GM12878 (cell line): ENCODE measurements at regions not wholly inside any gene's neighbourhood (a gene's known extent, or its start where the extent isn't known, plus 50 kb on each side); places are given as distances from the start of the nearest gene placed in this dataset.

Experiments
- ATAC-seq: fragments of 200-7000 bp; cut with Tn5 transposase; 3 replicates; pipeline ENCODE4 v1.9.1; 2020; ENCODE audit warnings: mild to moderate bottlenecking, moderate library complexity
- BruUV-seq: library from RNA; stranded (reverse); fragments of 400-500 nt; replicated peaks from 2 replicates; lab custom pipeline; 2021; lab: Mats Ljungman, UMichigan
- CTCF ChIA-PET: fragments of 300-600 bp; sonication (Branson Sonifier 250); formaldehyde crosslinking; extraction: SDS; loops from one replicate; lab custom pipeline; 2021; ENCODE audit warnings: inconsistent platforms; lab: Yijun Ruan, JAX
- POLR2A ChIA-PET: fragments of 350-600 bp; formaldehyde crosslinking; extraction: SDS; loops from one replicate; lab custom pipeline; 2021; ENCODE audit warnings: inconsistent platforms; lab: Charles Lee
- RAD21 ChIA-PET: fragments of 300-600 bp; sonication (Branson Sonifier 250); formaldehyde crosslinking; loops from one replicate; lab custom pipeline; 2023; ENCODE audit warnings: antibody characterized with exemption; ENCODE audit not compliant: unreplicated experiment; lab: Charles Lee
- SMC1A ChIA-PET: fragments of 300-600 bp; sonication (Branson Sonifier 250); formaldehyde crosslinking; loops from one replicate; lab custom pipeline; 2023; ENCODE audit not compliant: unreplicated experiment, uncharacterized antibody; lab: Charles Lee
- DNase-seq: peaks from one replicate; pipeline ENCODE4 v3.0.0-alpha.2; 2011; ENCODE audit warnings: low read depth, low spot score
- FAIRE-seq: peaks from 3 replicates; lab custom pipeline; 2011; peaks lifted over from hg19 to GRCh38; lab: Jason Lieb, UNC
- H2AFZ ChIP-seq: 2 replicates; pipeline ENCODE4 v1.6.0; 2011; ENCODE audit warnings: low read depth, low read length, control low read depth; ENCODE audit not compliant: control insufficient read depth
- H3K27ac ChIP-seq: 2 replicates; pipeline ENCODE4 v1.5.1; 2011; ENCODE audit warnings: control low read depth; ENCODE audit not compliant: control insufficient read depth, insufficient read depth
- H3K27me3 ChIP-seq, 2 experiments: replicated peaks in 1 of 2; 2 replicates each; pipeline versions ENCODE4 v1.6.0 to v1.6.1; 2011; ENCODE audit warnings: low read length in 1 of 2; ENCODE audit not compliant: control insufficient read depth in 2 of 2, insufficient read depth in 2 of 2
- H3K36me3 ChIP-seq, 2 experiments: 2 replicates each; pipeline ENCODE4 v1.5.1; 2011; ENCODE audit warnings: low read length in 1 of 2; ENCODE audit not compliant: control insufficient read depth in 2 of 2, insufficient read depth in 2 of 2
- H3K4me1 ChIP-seq: 2 replicates; pipeline ENCODE4 v1.6.1; 2011; ENCODE audit warnings: mild to moderate bottlenecking, low read length, moderate library complexity, mixed read lengths; ENCODE audit not compliant: control insufficient read depth, insufficient read depth
- H3K4me2 ChIP-seq: 2 replicates; pipeline ENCODE4 v1.6.0; 2011; ENCODE audit warnings: control low read depth; ENCODE audit not compliant: control insufficient read depth, insufficient read depth
- H3K4me3 ChIP-seq: fragments of 200-600 bp; sonication (generic); 2 replicates; pipeline ENCODE4 v1.5.1; 2016
- H3K79me2 ChIP-seq: 2 replicates; pipeline ENCODE4 v1.6.0; 2011; ENCODE audit warnings: low read length; ENCODE audit not compliant: control insufficient read depth, insufficient read depth
- H3K9ac ChIP-seq: 2 replicates; pipeline ENCODE4 v1.8.0; 2011; ENCODE audit warnings: low read length, control low read depth, mixed read lengths; ENCODE audit not compliant: control insufficient read depth, insufficient read depth
- H3K9me3 ChIP-seq: replicated peaks from 3 replicates; pipeline ENCODE4 v1.5.1; 2011; ENCODE audit warnings: mild to moderate bottlenecking, low read length; ENCODE audit not compliant: control insufficient read depth, insufficient read depth
- H4K20me1 ChIP-seq: 2 replicates; pipeline ENCODE4 v1.6.0; 2011; ENCODE audit not compliant: control insufficient read depth, insufficient read depth
- ATF3 ChIP-seq: IDR thresholded peaks from 2 replicates; pipeline ENCODE4 v1.6.1; 2011; ENCODE audit warnings: low read depth, mild to moderate bottlenecking, low read length, moderate library complexity, borderline replicate concordance; ENCODE audit errors: extremely low read depth
- BACH1 ChIP-seq: fragments of 450-650 bp; IDR thresholded peaks from 2 replicates; pipeline ENCODE4 v1.6.1; 2017; ENCODE audit warnings: mild to moderate bottlenecking, borderline replicate concordance
- CHD1 ChIP-seq: IDR thresholded peaks from 2 replicates; pipeline ENCODE4 v1.6.1; 2012; ENCODE audit warnings: low read depth, low read length, improper control_type of control experiment
- CHD2 ChIP-seq: IDR thresholded peaks from 2 replicates; pipeline ENCODE4 v1.6.1; 2011; ENCODE audit warnings: low read depth, low read length, improper control_type of control experiment, borderline replicate concordance
- ELK1 ChIP-seq: IDR thresholded peaks from 2 replicates; pipeline ENCODE4 v1.6.1; 2012; ENCODE audit warnings: low read depth, low read length, improper control_type of control experiment
- HDAC2 ChIP-seq: fragments of 200-600 bp; sonication (generic); IDR thresholded peaks from 2 replicates; pipeline ENCODE4 v1.6.1; 2017
- HDGF ChIP-seq: fragments of 450-650 bp; IDR thresholded peaks from 2 replicates; pipeline ENCODE4 v1.6.1; 2016; ENCODE audit warnings: antibody characterized with exemption
- JUNB ChIP-seq: IDR thresholded peaks from 2 replicates; pipeline ENCODE4 v1.6.1; 2016; ENCODE audit warnings: antibody characterized with exemption, mild to moderate bottlenecking
- NFIC ChIP-seq: IDR thresholded peaks from 2 replicates; pipeline ENCODE4 v1.6.1; 2012; ENCODE audit warnings: low read depth, mild to moderate bottlenecking, inconsistent platforms, low read length, moderate library complexity
- POU2F2 ChIP-seq: IDR thresholded peaks from 3 replicates; pipeline ENCODE4 v1.6.1; 2011; ENCODE audit warnings: low read depth, mild to moderate bottlenecking, low read length, borderline replicate concordance
- STAT3 ChIP-seq: IDR thresholded peaks from 2 replicates; pipeline ENCODE4 v1.6.1; 2011; ENCODE audit warnings: low read depth, low read length, improper control_type of control experiment
- TCF3 ChIP-seq: IDR thresholded peaks from 2 replicates; pipeline ENCODE4 v1.6.1; 2012; ENCODE audit warnings: low read depth, mild to moderate bottlenecking, low read length, borderline replicate concordance; ENCODE audit not compliant: insufficient read depth
- WGBS: methylation state at CpG from one replicate; pipeline ENCODE4 v1.1.6; 2016; ENCODE audit warnings: low lambda C conversion rate; ENCODE audit not compliant: insufficient replicate concordance, insufficient coverage; ENCODE audit errors: missing lambda C conversion rate; 5-methylcytosine and 5-hydroxymethylcytosine counted together
- in situ Hi-C: fragments of 300-500 bp; cut with MboI; formaldehyde crosslinking; loops from 9 replicates; pipeline ENCODE4 v1.14.3; 2018; ENCODE audit warnings: mixed read lengths
- intact Hi-C: fragments of 100-400 bp; cut with micrococcal nuclease; formaldehyde crosslinking; loops from one replicate; pipeline ENCODE4 v1.14.2; 2022; ENCODE audit not compliant: unreplicated experiment

- TF ChIP-seq JUNB (no peak), CHD1 (no peak), CHD2 (no peak), ELK1 (no peak), POU2F2 (no peak)
- TF ChIP-seq, all 136 proteins: peak for 0
Observed at GRCh38 chr10:60687679-60688078, 90.6 kb upstream of the CDK1 start (continued).

GRCh38 chr10:60684091-60684490, 94.2 kb upstream of the CDK1 start:
- Histone ChIP-seq H3K4me2 (no peak overlapping the region), H3K9me3 (no peaks in the 10 kb centered on the region), H3K27me3 (no peaks in the 10 kb centered on the region), H3K79me2 (no peaks in the 10 kb centered on the region), H3K36me3 (no peaks in the 10 kb centered on the region), H4K20me1 (no peaks in the 10 kb centered on the region), H3K4me1 (no peaks in the 10 kb centered on the region), H3K27ac (no peak overlapping the region), H3K9ac (no peak overlapping the region), H3K4me3 (no peak overlapping the region), H2AFZ (no peak overlapping the region)
- CTCF ChIA-PET = no interaction called here
- DNase-seq = no peak
- no peak for FAIRE-seq
- no peak for TF ChIP-seq HDGF
- TF ChIP-seq STAT3 = no peak
- no peak for TF ChIP-seq BACH1
- TF ChIP-seq ATF3 = no peak
- TF ChIP-seq TCF3 = no peak
- TF ChIP-seq HDAC2 = no peak
- no peak for TF ChIP-seq NFIC
- no TSS peak for BruUV-seq
- SMC1A ChIA-PET = no interaction called here
- in situ Hi-C loops = no loop called here
- WGBS = 60% methylated on average over 13 of the region's 15 CpGs
- POLR2A ChIA-PET = no interaction called here
- ATAC-seq = no peak
- RAD21 ChIA-PET = no interaction called here
- intact Hi-C loops = no loop called here
